Stimulated activated CD8-positive, alpha-beta memory T cell treated with anti-CD3 and anti-CD28 coated beads, Interleukin-15, amount 100 ng/mL, for 48 hours (primary cell): ENCODE measurements at regions not wholly inside any gene's neighbourhood (a gene's known extent, or its start where the extent isn't known, plus 50 kb on each side); places are given as distances from the start of the nearest gene placed in this dataset.
"Not testable (repeated sequence)": the region's sequence is repeated elsewhere in the genome, so short reads cannot be mapped to it uniquely, and the experiment has no call there.

Experiments used
- DNase-seq, 2 donors: peaks; one replicate each; pipeline ENCODE4 v3.0.0-alpha.2; 2020; ENCODE audit warnings: low read depth in 2 of 2

- DNase-seq = no peak
Observed at GRCh38 chr15:22240403-22240802, 160.1 kb downstream of the OR4M2 start.

- DNase-seq = no peak
Observed at GRCh38 chr15:22240986-22241385, 160.7 kb downstream of the OR4M2 start.

GRCh38 chr15:22241451-22241850 lies 161.1 kb downstream of the OR4M2 start:
- no peak for DNase-seq

- DNase-seq = not testable (repeated sequence)
Observed at GRCh38 chr15:22242311-22242710, 162.0 kb downstream of the OR4M2 start.

- DNase-seq = no peak
Observed at GRCh38 chr15:22243440-22244130, 163.3 kb downstream of the OR4M2 start.

- DNase-seq = not testable (repeated sequence)
Observed at GRCh38 chr15:22249511-22249910, 169.2 kb downstream of the OR4M2 start.

GRCh38 chr15:22250501-22251290 lies 170.4 kb downstream of the OR4M2 start:
- not testable (repeated sequence) for DNase-seq

- DNase-seq = no peak
Observed at GRCh38 chr15:22251422-22251821, 171.1 kb downstream of the OR4M2 start.

- not testable (repeated sequence) for DNase-seq
Observed at GRCh38 chr15:22252047-22252446, 171.7 kb downstream of the OR4M2 start.

GRCh38 chr15:22252521-22252920 lies 172.2 kb downstream of the OR4M2 start:
- not testable (repeated sequence) for DNase-seq

GRCh38 chr15:22253002-22253675 lies 172.8 kb downstream of the OR4M2 start:
- not testable (repeated sequence) for DNase-seq

- DNase-seq = no peak
Observed at GRCh38 chr15:22253676-22254408, 173.5 kb downstream of the OR4M2 start.

GRCh38 chr15:22254409-22255045 lies 174.2 kb downstream of the OR4M2 start:
- DNase-seq = not testable (repeated sequence)

- DNase-seq = not testable (repeated sequence)
Observed at GRCh38 chr15:22255606-22256005, 175.3 kb downstream of the OR4M2 start.

- not testable (repeated sequence) for DNase-seq
Observed at GRCh38 chr15:22256389-22257046, 176.2 kb downstream of the OR4M2 start.

- no peak for DNase-seq
Observed at GRCh38 chr15:22257047-22258008, 177.0 kb downstream of the OR4M2 start.

GRCh38 chr15:22258009-22258397 lies 177.7 kb downstream of the OR4M2 start:
- no peak for DNase-seq

GRCh38 chr15:22258398-22259150 lies 178.2 kb downstream of the OR4M2 start:
- no peak for DNase-seq
